GM19035 (cell line): ENCODE measurements at regions not wholly inside any gene's neighbourhood (a gene's known extent, or its start where the extent isn't known, plus 50 kb on each side); places are given as distances from the start of the nearest gene placed in this dataset.

Experiments used
- ATAC-seq: cut with Tn5 transposase; IDR thresholded peaks from one replicate; pipeline ENCODE4 v1.9.1; 2021; ENCODE audit not compliant: unreplicated experiment

DNA sequence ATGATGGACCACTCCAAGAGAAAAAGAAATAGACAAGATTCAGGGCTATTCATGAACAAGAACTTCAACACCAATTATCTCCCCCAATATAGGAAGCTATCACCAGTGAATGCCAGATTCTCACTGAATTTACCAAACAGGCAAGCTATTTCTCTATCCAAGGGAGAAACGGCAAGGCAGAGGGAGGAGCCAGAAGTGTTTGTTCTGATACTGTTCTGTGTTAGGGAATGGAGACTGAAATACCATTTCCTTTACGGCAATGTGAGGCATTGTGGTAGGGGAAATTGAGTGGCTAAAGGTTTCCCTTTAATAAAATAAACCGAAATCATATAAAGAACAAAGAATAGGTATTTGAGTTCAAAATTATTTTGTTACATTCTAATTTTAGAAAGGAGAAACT lies 68.0 kb upstream of the ALDH1A1 start:
- no peak for ATAC-seq

GRCh38 chr9:73014011-73014410 lies 61.2 kb upstream of the ALDH1A1 start:
- no peak for ATAC-seq

GRCh38 chr9:73011956-73012355 lies 59.1 kb upstream of the ALDH1A1 start:
- ATAC-seq, result no peak

- no peak for ATAC-seq
Measured at GRCh38 chr9:73011181-73011750, 58.4 kb upstream of the ALDH1A1 start.

DNA sequence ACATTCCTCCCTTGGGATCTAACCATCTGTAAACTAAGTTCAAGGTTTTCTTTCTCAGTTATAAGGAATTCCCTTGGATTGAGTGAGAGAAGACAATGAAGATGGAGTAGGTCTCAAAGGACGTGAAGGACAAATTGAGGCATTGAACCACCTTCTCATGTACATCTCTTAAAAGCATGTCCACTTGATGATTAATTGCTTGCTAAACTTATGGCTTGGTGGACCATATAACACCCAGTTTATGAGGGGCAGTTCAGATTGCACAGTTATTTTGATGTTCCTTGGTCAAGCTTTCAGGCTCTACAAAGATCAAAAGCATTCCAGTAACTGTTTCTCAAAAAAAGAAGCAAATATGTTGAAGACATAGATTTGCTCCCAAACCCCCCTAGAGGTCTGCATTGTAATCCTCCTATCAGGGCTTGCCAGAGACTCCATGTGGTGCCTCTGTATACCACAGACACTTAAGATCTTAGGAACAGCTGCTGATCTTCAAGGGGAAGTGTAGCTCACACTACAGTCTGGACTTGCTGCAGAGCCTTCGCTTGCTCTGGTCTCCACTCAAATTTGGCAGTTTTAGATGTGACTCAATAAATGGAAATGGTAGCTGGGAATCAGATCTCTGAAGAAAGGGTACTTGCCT lies 56.9 kb upstream of the ALDH1A1 start:
- no peak for ATAC-seq

DNA sequence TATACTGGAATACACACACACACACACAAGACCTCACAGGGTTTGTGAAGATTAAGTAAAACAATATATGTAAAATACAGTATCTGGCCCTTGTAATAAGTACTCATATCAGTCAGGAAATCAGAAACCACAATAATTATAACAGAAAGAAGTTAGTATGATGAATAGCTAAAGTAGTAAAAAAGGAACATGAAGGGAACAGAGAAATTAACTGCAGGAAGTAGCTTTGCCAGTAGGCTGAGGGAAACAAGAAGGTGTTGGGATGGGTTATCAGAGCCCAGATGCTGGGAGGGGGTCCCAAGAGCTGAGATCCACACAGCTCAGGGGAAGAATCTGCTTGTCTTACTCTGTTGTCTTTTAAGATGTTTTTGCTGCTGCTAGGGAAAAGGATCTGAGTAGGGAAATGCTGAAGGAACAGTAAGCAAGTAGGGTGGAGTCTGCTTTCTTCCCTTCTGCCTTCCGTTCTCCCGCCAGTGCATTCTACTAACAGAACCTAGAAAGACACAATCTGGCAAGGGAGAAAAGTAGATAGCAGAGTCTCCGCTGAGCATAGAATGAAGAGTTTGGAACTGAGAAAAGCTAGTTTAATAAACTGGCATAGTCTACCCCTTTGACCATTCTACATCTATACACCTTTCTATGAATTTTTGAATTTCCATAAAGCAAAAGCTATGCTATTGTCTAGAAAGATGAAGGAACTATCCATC lies 55.3 kb upstream of the ALDH1A1 start:
- no peak for ATAC-seq

DNA sequence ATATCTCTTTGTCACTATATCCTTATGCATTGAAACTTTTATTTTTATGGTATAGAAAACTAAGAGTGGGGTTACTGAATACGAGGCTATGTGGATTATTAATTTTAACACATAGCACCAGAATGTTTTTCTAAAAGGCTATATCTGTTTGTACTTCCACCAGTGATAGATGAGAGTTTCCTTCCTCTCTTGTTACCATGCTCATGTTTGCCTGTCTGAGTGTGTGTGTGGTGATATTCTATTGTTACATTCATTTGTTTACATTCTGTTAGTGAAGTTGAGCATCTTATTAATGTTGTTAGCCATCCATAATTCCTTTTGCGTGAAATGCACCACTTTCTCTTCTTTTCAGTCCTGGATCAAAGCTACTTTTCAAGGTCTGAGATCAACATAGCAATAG lies 54.1 kb upstream of the ALDH1A1 start:
- ATAC-seq, result no peak
